Liver (tissue), 3 donors: ENCODE measurements at regions not wholly inside any gene's neighbourhood (a gene's known extent, or its start where the extent isn't known, plus 50 kb on each side); places are given as distances from the start of the nearest gene placed in this dataset.

Source experiments
- EGR1 ChIP-seq, 2 donors: IDR thresholded peaks; 2 replicates each; pipeline ENCODE4 v1.6.1; 2016 to 2018; ENCODE audit warnings: antibody characterized with exemption in 2 of 2, low read depth in 2 of 2
- FOXA1 ChIP-seq: IDR thresholded peaks from 2 replicates; pipeline ENCODE4 v1.6.1; 2016; ENCODE audit warnings: antibody characterized with exemption
- JUND ChIP-seq, 2 donors: IDR thresholded peaks; 2 replicates each; pipeline ENCODE4 v1.6.1; 2016; ENCODE audit warnings: antibody characterized with exemption in 2 of 2
- RAD21 ChIP-seq, 2 donors: IDR thresholded peaks; 2 replicates each; pipeline ENCODE4 v1.6.1; 2016; ENCODE audit warnings: antibody characterized with exemption in 2 of 2, mild to moderate bottlenecking in 2 of 2
- REST ChIP-seq: IDR thresholded peaks from 2 replicates; pipeline ENCODE4 v1.6.1; 2016; ENCODE audit warnings: antibody characterized with exemption, mild to moderate bottlenecking
- SP1 ChIP-seq: IDR thresholded peaks from 2 replicates; pipeline ENCODE4 v1.6.1; 2018; ENCODE audit warnings: antibody characterized with exemption, mild to moderate bottlenecking
- TAF1 ChIP-seq: conservative IDR thresholded peaks from 2 replicates; pipeline ENCODE4 v1.6.1; 2016; ENCODE audit warnings: antibody characterized with exemption, mild to moderate bottlenecking
- YY1 ChIP-seq: IDR thresholded peaks from 2 replicates; pipeline ENCODE4 v1.6.1; 2016; ENCODE audit warnings: antibody characterized with exemption, mild to moderate bottlenecking
- TF ChIP-seq, protein P1 (sequence below): fragments of 150-350 bp; IDR thresholded peaks from 2 replicates; pipeline ENCODE4 v1.5.1; 2017; ENCODE audit warnings: improper control_type of control experiment, low read depth, low read length; ENCODE audit not compliant: missing input control
- TF ChIP-seq, protein P2 (sequence below): IDR thresholded peaks from 2 replicates; pipeline ENCODE4 v1.6.1; 2016; ENCODE audit warnings: antibody characterized with exemption
- donor health status: healthy.
- donor health status: healthy.

GRCh38 chr3:5735896-5736295, 548.4 kb downstream of the EDEM1 start:
- TF ChIP-seq, protein P1, sequence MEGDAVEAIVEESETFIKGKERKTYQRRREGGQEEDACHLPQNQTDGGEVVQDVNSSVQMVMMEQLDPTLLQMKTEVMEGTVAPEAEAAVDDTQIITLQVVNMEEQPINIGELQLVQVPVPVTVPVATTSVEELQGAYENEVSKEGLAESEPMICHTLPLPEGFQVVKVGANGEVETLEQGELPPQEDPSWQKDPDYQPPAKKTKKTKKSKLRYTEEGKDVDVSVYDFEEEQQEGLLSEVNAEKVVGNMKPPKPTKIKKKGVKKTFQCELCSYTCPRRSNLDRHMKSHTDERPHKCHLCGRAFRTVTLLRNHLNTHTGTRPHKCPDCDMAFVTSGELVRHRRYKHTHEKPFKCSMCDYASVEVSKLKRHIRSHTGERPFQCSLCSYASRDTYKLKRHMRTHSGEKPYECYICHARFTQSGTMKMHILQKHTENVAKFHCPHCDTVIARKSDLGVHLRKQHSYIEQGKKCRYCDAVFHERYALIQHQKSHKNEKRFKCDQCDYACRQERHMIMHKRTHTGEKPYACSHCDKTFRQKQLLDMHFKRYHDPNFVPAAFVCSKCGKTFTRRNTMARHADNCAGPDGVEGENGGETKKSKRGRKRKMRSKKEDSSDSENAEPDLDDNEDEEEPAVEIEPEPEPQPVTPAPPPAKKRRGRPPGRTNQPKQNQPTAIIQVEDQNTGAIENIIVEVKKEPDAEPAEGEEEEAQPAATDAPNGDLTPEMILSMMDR: no peak
- no peak for TF ChIP-seq EGR1 (IDR thresholded peaks at IDR 0.05; ENCODE audit: low read depth in 2 of 2)
- TF ChIP-seq, protein P2, sequence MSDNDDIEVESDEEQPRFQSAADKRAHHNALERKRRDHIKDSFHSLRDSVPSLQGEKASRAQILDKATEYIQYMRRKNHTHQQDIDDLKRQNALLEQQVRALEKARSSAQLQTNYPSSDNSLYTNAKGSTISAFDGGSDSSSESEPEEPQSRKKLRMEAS: no peak
- TF ChIP-seq YY1: no peak
- no peak for TF ChIP-seq SP1
- TF ChIP-seq REST: no peak
- TF ChIP-seq RAD21 (IDR thresholded peaks at IDR 0.05): no peak
- no peak for TF ChIP-seq TAF1
- TF ChIP-seq JUND (IDR thresholded peaks at IDR 0.05): no peak
- no peak for TF ChIP-seq FOXA1
